MM.1S (cell line): ENCODE measurements at regions not wholly inside any gene's neighbourhood (a gene's known extent, or its start where the extent isn't known, plus 50 kb on each side); places are given as distances from the start of the nearest gene placed in this dataset.

Experiments
- DNase-seq: peaks from one replicate; pipeline ENCODE4 v3.0.0-alpha.2; 2015
- H2AFZ ChIP-seq: fragments of 300-600 bp; sonication (generic); 2 replicates; pipeline ENCODE4 v1.6.0; 2016; ENCODE audit warnings: antibody characterized with exemption, low read length
- H3F3A ChIP-seq: fragments of 300-600 bp; sonication (generic); 2 replicates; pipeline ENCODE4 v1.6.1; 2016; ENCODE audit warnings: mild to moderate bottlenecking, antibody characterized with exemption, low read length, moderate library complexity, mixed read lengths; ENCODE audit not compliant: insufficient read depth
- H3K27ac ChIP-seq: fragments of 300-600 bp; sonication (generic); 2 replicates; pipeline ENCODE4 v1.5.1; 2016; ENCODE audit warnings: mild to moderate bottlenecking, low read length
- H3K27me3 ChIP-seq: fragments of 300-600 bp; sonication (generic); replicated peaks from 2 replicates; pipeline ENCODE4 v1.6.0; 2016; ENCODE audit warnings: low read length; ENCODE audit not compliant: insufficient read depth
- H3K36me3 ChIP-seq: fragments of 300-600 bp; sonication (generic); replicated peaks from 2 replicates; pipeline ENCODE4 v1.6.1; 2016; ENCODE audit warnings: mild to moderate bottlenecking, low read length, mixed read lengths; ENCODE audit not compliant: insufficient read depth
- H3K4me1 ChIP-seq: fragments of 300-600 bp; sonication (generic); 2 replicates; pipeline ENCODE4 v1.6.1; 2016; ENCODE audit warnings: low read length, mixed read lengths
- H3K4me2 ChIP-seq: fragments of 300-600 bp; sonication (generic); 2 replicates; pipeline ENCODE4 v1.6.0; 2016; ENCODE audit warnings: low read depth, low read length
- H3K4me3 ChIP-seq: fragments of 300-600 bp; sonication (generic); 2 replicates; pipeline ENCODE4 v1.5.1; 2016; ENCODE audit warnings: low read length, mixed read lengths
- H3K79me2 ChIP-seq: fragments of 300-600 bp; sonication (generic); 2 replicates; pipeline ENCODE4 v1.6.1; 2016; ENCODE audit warnings: mixed run types, low read length, mixed read lengths
- H3K9ac ChIP-seq: fragments of 300-600 bp; sonication (generic); 2 replicates; pipeline ENCODE4 v1.6.1; 2016; ENCODE audit warnings: low read length, mixed read lengths
- H3K9me2 ChIP-seq: fragments of 300-600 bp; sonication (generic); replicated peaks from 2 replicates; pipeline ENCODE4 v1.6.1; 2016; ENCODE audit warnings: mild to moderate bottlenecking, low read length, mixed read lengths; ENCODE audit not compliant: insufficient read depth
- H3K9me3 ChIP-seq: fragments of 300-600 bp; sonication (generic); replicated peaks from 2 replicates; pipeline ENCODE4 v1.6.1; 2016; ENCODE audit warnings: mild to moderate bottlenecking, low read length, mixed read lengths; ENCODE audit not compliant: insufficient read depth
- H4K20me1 ChIP-seq: fragments of 300-600 bp; sonication (generic); 2 replicates; pipeline ENCODE4 v1.6.1; 2016; ENCODE audit warnings: mild to moderate bottlenecking, low read length, moderate library complexity, mixed read lengths; ENCODE audit not compliant: insufficient read depth
- EZH2 ChIP-seq: fragments of 300-600 bp; sonication (generic); optimal IDR thresholded peaks from 2 replicates; pipeline ENCODE3; 2017; ENCODE audit warnings: low read depth, mild to moderate bottlenecking, antibody characterized with exemption, low read length, mixed read lengths
- EZH2phosphoT487 ChIP-seq: fragments of 300-600 bp; sonication (generic); IDR thresholded peaks from 2 replicates; pipeline ENCODE4 v1.6.1; 2018; ENCODE audit warnings: antibody characterized with exemption, low read length
- TF ChIP-seq, protein P1 (sequence below): fragments of 300-600 bp; sonication (generic); IDR thresholded peaks from 2 replicates; pipeline ENCODE4 v1.5.1; 2016; ENCODE audit warnings: antibody characterized with exemption, low read length, mixed read lengths

DNA sequence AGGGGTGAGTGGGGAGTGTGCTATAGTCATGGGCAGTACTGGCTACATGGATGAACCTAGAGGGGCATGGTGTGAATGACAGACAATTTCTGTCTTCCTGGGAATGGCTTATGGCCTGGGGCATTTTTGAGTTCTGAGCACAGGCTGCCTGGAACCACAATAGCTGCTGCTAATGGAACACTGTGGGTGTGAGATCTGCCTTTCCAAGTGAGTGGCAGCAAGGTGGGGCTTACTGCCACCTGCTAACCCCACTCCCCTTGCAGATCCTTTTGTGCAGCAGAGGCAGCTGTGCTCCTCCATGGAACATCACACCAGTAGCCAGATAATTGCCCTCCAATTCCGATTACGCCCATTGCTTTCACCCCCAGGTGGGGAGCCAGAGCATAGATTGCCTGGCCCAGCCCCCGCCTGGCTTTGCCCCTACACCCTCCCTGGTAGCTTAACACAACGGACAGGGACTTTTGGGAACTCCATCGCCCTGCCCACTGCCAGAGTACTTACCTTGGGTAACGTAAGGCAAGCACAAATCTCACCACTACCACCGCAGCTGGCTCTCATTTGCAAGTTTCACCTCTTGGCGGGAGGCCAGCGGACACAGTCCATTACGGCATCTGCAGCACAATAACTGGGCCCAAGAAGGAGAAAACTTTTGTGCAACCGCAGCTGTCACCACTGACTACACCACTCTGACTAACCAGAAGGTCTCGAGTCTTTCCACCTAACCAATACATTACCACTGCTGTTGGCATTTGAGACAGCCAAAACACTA is 421.2 kb upstream of the NWD2 start:
- no peak for TF ChIP-seq EZH2phosphoT487
- TF ChIP-seq EZH2 = no peak
- TF ChIP-seq, protein P1, sequence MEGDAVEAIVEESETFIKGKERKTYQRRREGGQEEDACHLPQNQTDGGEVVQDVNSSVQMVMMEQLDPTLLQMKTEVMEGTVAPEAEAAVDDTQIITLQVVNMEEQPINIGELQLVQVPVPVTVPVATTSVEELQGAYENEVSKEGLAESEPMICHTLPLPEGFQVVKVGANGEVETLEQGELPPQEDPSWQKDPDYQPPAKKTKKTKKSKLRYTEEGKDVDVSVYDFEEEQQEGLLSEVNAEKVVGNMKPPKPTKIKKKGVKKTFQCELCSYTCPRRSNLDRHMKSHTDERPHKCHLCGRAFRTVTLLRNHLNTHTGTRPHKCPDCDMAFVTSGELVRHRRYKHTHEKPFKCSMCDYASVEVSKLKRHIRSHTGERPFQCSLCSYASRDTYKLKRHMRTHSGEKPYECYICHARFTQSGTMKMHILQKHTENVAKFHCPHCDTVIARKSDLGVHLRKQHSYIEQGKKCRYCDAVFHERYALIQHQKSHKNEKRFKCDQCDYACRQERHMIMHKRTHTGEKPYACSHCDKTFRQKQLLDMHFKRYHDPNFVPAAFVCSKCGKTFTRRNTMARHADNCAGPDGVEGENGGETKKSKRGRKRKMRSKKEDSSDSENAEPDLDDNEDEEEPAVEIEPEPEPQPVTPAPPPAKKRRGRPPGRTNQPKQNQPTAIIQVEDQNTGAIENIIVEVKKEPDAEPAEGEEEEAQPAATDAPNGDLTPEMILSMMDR = no peak
- Histone ChIP-seq H4K20me1 (no peaks in the 10 kb centered on the region), H3K27ac (no peak overlapping the region), H3F3A (no peaks in the 10 kb centered on the region), H3K9me3 (no peaks in the 10 kb centered on the region), H3K4me2 (no peak overlapping the region), H2AFZ (no peak overlapping the region), H3K36me3 (no peaks in the 10 kb centered on the region), H3K9me2 (no peaks in the 10 kb centered on the region), H3K27me3 (no peaks in the 10 kb centered on the region), H3K4me1 (no peaks in the 10 kb centered on the region), H3K79me2 (no peaks in the 10 kb centered on the region), H3K4me3 (no peak overlapping the region), H3K9ac (no peak overlapping the region)
- peak; percentile 38 for DNase-seq

DNA sequence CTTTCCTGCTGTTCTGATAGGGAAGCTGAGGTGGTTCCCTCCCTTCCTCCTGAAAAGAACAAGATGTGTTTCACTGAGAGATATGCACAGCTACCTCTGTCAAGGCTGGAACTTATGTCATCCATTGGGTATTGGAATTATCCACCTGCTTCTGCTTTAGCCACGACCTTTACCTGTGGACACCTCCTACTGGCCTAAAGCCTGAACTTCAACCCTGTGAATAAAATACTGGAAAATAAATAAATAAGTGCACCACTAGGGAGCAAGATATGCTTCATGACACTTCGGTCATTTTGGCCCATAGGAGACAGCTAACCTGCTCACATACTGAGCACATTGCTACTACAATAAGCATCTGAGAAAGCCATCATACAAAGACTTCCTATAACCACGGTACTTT is 419.9 kb upstream of the NWD2 start:
- no peaks in the 10 kb centered on the region for H3K27me3 ChIP-seq
- H3K27ac ChIP-seq = no peak overlapping the region
- H3K4me3 ChIP-seq = no peak overlapping the region
- H3K9me3 ChIP-seq = no peaks in the 10 kb centered on the region
- H3K4me2 ChIP-seq = no peak overlapping the region
- H2AFZ ChIP-seq = no peak overlapping the region
- no peaks in the 10 kb centered on the region for H3K9me2 ChIP-seq
- no peaks in the 10 kb centered on the region for H3F3A ChIP-seq
- H3K9ac ChIP-seq = no peak overlapping the region
- no peaks in the 10 kb centered on the region for H4K20me1 ChIP-seq
- H3K79me2 ChIP-seq = no peaks in the 10 kb centered on the region
- H3K4me1 ChIP-seq = no peaks in the 10 kb centered on the region
- H3K36me3 ChIP-seq = no peaks in the 10 kb centered on the region
- peak; percentile 17 for DNase-seq
- TF ChIP-seq EZH2phosphoT487 (no peak), EZH2 (no peak)
- TF ChIP-seq, protein P1 = peak; percentile 25

DNA sequence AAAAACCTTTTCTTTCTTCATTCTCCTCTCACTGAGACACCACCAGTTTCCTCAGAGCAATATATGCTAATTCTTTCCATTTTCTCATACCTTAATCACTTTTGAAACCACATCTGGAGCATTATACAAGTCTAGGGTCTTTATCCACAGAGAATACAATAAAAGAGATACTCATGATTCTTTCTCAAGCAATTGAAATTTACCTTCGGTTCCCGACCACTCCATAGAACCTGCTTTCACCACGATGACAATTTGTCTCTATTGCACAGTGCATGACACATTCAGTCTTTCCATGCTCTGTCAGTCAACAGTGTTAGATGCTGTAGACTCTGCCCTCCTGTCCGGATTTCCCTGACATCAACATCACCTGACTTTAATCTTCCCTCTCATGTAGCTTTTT is 409.3 kb upstream of the NWD2 start:
- Histone ChIP-seq H3K36me3 (no peaks in the 10 kb centered on the region), H3K9me3 (no peaks in the 10 kb centered on the region), H2AFZ (no peak overlapping the region), H3K79me2 (no peaks in the 10 kb centered on the region), H3K27ac (no peak overlapping the region), H3K4me1 (no peaks in the 10 kb centered on the region), H3K4me3 (no peak overlapping the region), H4K20me1 (no peaks in the 10 kb centered on the region), H3K9ac (no peak overlapping the region), H3K4me2 (no peak overlapping the region), H3K9me2 (no peaks in the 10 kb centered on the region), H3K27me3 (no peaks in the 10 kb centered on the region), H3F3A (no peaks in the 10 kb centered on the region)
- no peak for TF ChIP-seq EZH2
- TF ChIP-seq EZH2phosphoT487 = no peak
- TF ChIP-seq, protein P1 = no peak
- no peak for DNase-seq
